NCI-H2081 (cell line): ENCODE measurements at regions not wholly inside any gene's neighbourhood (a gene's known extent, or its start where the extent isn't known, plus 50 kb on each side); places are given as distances from the start of the nearest gene placed in this dataset.

ENCODE experiments used
- DNase-seq, 2 experiments: peaks; one replicate each; lab custom pipeline; 2025; lab: John Stamatoyannopoulos, UW

GRCh38 chr3:110101361-110101760, 764.0 kb upstream of the DPPA4 start:
- DNase-seq, result no peak

DNA sequence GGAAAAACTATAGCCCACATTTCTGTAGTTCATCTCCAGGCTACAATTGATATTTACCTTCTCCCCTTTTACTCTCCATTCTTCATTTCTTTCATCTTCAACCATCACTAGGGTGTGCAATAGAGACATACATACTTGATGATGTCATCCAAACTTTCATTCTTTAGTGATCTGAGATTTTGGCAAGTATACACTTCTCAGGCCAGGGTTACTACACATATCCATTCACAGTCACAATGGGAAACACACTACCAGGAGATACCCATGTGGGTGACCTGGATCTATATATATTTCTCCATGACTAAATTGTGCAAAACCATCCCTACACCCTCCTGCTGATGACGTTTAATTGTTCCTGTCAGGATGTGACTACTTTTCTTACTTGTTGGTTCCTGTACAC, 769.5 kb upstream of the DPPA4 start:
- DNase-seq, result no peak

- no peak for DNase-seq
These were observed 786.6 kb upstream of the DPPA4 start for GRCh38 chr3:110123946-110124345.

DNA sequence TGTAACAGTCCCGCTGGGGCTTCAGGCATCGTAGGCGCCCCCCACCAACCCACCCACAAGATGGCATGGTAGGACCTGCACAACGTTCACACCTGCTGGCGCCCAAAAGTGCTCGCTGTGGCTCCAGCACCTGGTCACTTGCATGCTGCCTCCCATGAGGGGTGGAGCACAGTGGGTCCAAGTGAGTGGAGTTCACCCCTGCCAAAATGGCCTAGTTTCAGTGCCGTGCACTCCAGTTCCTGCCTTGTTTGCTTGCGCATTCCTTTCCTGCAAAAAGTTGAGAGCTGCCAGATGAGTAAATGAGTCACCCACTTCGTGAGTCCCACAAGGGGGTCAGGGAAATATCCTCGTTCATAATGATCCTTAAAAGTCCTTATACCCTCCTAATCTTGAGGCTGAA, 788.7 kb upstream of the DPPA4 start:
- DNase-seq, result no peak

DNA sequence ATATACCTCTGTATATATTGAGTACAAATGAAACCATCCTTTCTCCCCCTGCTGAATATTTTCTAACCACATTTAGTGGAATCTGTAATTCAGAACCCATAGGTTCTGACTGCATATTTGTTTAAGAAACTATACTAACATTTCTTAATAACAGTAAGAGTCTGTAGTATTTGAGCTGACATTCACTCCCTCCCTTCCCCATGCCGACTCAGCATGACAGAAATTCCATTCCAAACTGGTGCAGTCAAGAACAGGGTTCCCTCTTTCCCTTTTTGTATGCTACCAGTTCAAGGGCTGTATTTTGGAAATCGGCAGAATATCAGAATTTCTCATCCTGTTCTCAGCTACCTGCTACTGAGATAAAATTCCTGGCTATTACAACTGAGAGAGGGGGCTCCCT, 796.6 kb upstream of the DPPA4 start:
- no peak for DNase-seq

GRCh38 chr3:110139048-110139447, 801.7 kb upstream of the DPPA4 start:
- DNase-seq, result no peak

DNA sequence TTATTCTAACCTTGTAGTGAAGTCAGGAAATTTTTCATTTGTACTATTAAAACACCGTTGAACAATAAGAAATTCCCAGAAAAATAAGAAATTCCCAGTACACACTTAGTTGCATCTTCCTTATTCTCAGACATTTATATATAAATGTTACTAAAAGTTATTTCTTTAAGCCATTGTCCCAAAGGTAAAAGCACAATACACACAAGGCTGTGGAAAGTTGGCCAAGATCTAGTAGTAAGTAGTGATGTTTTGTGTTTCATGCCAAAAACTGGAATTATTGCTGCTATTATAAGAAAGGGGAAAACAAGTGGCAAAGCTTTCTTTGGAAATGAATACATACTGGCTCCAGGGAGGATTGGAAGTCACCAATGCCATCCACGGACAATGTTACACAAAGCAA, 802.5 kb upstream of the DPPA4 start:
- no peak for DNase-seq

DNA sequence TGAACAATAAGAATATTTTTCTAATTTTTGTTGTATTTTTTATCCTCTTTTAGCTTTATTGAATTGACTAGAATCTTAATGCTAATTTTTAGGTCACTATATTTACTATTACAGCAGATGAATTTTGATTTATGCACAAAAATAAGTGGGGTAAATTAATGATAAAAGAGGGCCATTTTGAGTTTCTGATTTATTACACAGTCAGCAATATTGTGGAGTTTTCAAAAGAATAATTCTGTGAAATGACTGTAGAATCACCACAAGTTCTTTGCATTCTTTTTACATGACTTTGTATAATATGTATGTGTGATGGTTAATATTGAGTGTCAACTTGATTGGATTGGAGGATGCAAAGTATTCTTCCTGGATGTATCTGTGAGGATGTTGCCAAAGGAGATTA, 812.4 kb upstream of the DPPA4 start:
- no peak for DNase-seq

- no peak for DNase-seq
These were observed 819.9 kb upstream of the DPPA4 start for GRCh38 chr3:110157221-110157620.

GRCh38 chr3:110164632-110165369, 827.5 kb upstream of the DPPA4 start:
- no peak for DNase-seq

DNA sequence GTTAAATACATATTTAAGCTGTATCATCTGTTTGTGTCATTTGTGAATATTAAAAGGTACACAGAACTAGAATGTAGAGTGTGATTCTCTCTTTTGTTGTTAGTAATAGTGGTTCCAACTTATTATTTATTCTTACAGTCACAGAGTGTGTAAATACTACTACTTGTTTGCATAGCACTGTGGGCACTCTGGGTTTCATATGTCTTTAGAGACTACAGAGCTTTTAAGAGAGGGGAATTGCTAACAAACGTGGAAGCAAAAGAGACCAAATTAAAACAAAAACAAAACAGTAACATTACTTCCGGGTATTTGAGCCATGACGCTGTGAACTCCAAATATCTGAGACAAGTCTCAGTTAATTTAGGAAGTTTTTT, 828.0 kb upstream of the DPPA4 start:
- peak in 1 of 2 experiments; percentile 1 for DNase-seq

- no peak for DNase-seq
These were observed 828.4 kb upstream of the DPPA4 start for GRCh38 chr3:110165753-110166152.

GRCh38 chr3:110166791-110167190, 829.4 kb upstream of the DPPA4 start:
- DNase-seq, result no peak

- no peak for DNase-seq
These were observed 837.6 kb upstream of the DPPA4 start for GRCh38 chr3:110174908-110175307.

DNA sequence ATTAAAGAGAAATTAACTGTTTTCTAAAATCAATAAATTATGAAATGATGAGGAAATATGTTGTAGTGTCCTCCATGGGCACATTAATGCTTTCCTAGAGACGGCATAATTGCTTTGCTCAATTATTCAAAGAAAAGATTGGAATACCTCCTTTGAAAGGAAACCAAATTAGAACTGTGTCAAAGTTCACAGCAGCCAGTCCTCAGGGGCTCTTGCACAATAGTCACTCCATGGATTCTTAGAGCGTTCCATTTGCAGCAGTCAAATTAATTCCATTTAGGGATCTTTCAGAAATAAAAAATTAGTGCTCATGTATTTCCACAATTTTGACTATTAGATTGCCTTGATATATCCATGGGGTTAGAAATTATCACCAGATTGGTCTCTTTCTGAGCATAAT, 841.6 kb upstream of the DPPA4 start:
- no peak for DNase-seq

- no peak for DNase-seq
These were observed 843.4 kb upstream of the DPPA4 start for GRCh38 chr3:110180733-110181132.

- no peak for DNase-seq
These were observed 843.9 kb upstream of the DPPA4 start for GRCh38 chr3:110181226-110181625.

DNA sequence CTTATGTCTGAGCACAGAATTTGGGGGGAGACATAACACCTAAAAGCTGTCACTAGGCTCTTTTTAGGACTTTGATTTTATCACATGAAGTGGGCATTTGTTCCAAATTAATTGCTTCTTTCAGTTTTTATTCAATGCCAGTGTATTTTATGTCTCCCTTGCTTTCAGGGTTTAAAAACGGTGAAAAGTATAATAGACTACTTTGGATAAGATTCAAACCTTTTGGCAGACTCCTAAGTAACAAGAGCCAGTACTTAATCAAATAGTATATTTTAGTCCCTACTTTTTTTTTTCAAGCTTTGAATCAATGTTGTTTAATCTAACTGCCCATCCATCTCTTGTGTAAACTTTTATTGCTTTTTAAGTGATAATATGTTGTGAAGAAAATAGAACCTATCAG, 847.2 kb upstream of the DPPA4 start:
- no peak for DNase-seq

DNA sequence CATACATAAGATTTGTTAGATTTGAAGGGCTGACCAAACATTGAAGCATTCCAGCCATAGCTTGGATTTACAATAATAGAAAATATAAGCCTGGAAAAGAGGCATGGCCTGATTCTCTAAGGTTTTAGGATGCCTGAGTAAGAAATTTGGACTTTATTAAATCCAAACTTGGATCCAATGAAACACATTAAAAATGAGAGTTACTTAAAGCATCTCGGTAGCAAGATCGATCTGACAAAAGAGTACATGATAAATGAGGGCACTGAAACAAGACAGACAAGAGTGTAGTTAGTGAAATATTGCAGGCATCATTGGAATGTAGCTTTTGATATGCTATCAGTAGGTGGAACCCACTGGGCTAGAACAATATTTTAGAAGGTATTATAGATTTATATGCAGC, 855.7 kb upstream of the DPPA4 start:
- no peak for DNase-seq

GRCh38 chr3:110198717-110199587, 861.6 kb upstream of the DPPA4 start:
- DNase-seq, result no peak

- no peak for DNase-seq
These were observed 862.2 kb upstream of the DPPA4 start for GRCh38 chr3:110199588-110199943.

GRCh38 chr3:110210086-110210660, 861.4 kb upstream of the NECTIN3 start:
- no peak for DNase-seq

GRCh38 chr3:110226645-110227044, 845.0 kb upstream of the NECTIN3 start:
- DNase-seq, result no peak
